Stimulated activated CD4-positive, alpha-beta T cell treated with anti-CD3 and anti-CD28 coated beads, Interleukin-12 subunit alpha, Interleukin-12 subunit beta, amount 100 ng/mL, for 4 hours (primary cell): ENCODE measurements at regions not wholly inside any gene's neighbourhood (a gene's known extent, or its start where the extent isn't known, plus 50 kb on each side); places are given as distances from the start of the nearest gene placed in this dataset.

Source experiments
- DNase-seq: peaks from one replicate; pipeline ENCODE4 v3.0.0-alpha.2; 2020

- no peak for DNase-seq
These were observed 63.2 kb upstream of the NABP1 start for GRCh38 chr2:191614759-191615158.

GRCh38 chr2:191615596-191615995 lies 62.3 kb upstream of the NABP1 start:
- DNase-seq, result no peak

- peak; percentile 20 for DNase-seq
These were observed 60.4 kb upstream of the NABP1 start for GRCh38 chr2:191617575-191617974.

GRCh38 chr2:191618046-191618780 lies 59.7 kb upstream of the NABP1 start:
- no peak for DNase-seq

GRCh38 chr2:191618786-191619185 lies 59.1 kb upstream of the NABP1 start:
- no peak for DNase-seq

- DNase-seq, result no peak
These were observed 57.8 kb upstream of the NABP1 start for GRCh38 chr2:191620144-191620543.

- no peak for DNase-seq
These were observed 55.3 kb upstream of the NABP1 start for GRCh38 chr2:191622374-191623320.

- peak; percentile 19 for DNase-seq
These were observed 52.9 kb upstream of the NABP1 start for GRCh38 chr2:191625016-191625415.

GRCh38 chr2:191625446-191625845 lies 52.5 kb upstream of the NABP1 start:
- no peak for DNase-seq

GRCh38 chr2:191626497-191627151 lies 51.3 kb upstream of the NABP1 start:
- no peak for DNase-seq

GRCh38 chr2:191627518-191627917 lies 50.4 kb upstream of the NABP1 start:
- DNase-seq, result no peak
